ENCODE measurements at regions not wholly inside any gene's neighbourhood (a gene's known extent, or its start where the extent isn't known, plus 50 kb on each side); places are given as distances from the start of the nearest gene placed in this dataset.

- DNase-seq: no peak
Observed at GRCh38 chr15:97053635-97054034, 723.1 kb downstream of the NR2F2 start.

- no peak for DNase-seq
Observed at GRCh38 chr15:97057503-97057902, 727.0 kb downstream of the NR2F2 start.

- DNase-seq: no peak
Observed at GRCh38 chr15:97059281-97059680, 728.8 kb downstream of the NR2F2 start.

- no peak for DNase-seq
Observed at GRCh38 chr15:97061392-97061791, 730.9 kb downstream of the NR2F2 start.

GRCh38 chr15:97071668-97072067 lies 741.2 kb downstream of the NR2F2 start:
- no peak for DNase-seq

- DNase-seq: no peak
Observed at GRCh38 chr15:97072545-97072944, 742.0 kb downstream of the NR2F2 start.

- no peak for DNase-seq
Observed at GRCh38 chr15:97076011-97076410, 745.5 kb downstream of the NR2F2 start.

- DNase-seq: no peak
Observed at GRCh38 chr15:97077975-97078374, 747.5 kb downstream of the NR2F2 start.

GRCh38 chr15:97078591-97078990 lies 748.1 kb downstream of the NR2F2 start:
- no peak for DNase-seq

GRCh38 chr15:97081666-97082226 lies 751.2 kb downstream of the NR2F2 start:
- no peak for DNase-seq

- DNase-seq: no peak
Observed at GRCh38 chr15:97082830-97083229, 752.3 kb downstream of the NR2F2 start.

- no peak for DNase-seq
Observed at GRCh38 chr15:97084650-97085049, 754.1 kb downstream of the NR2F2 start.

GRCh38 chr15:97085731-97086130 lies 755.2 kb downstream of the NR2F2 start:
- DNase-seq: no peak

GRCh38 chr15:97087006-97087741 lies 756.7 kb downstream of the NR2F2 start:
- DNase-seq: no peak

GRCh38 chr15:97091093-97091492 lies 760.6 kb downstream of the NR2F2 start:
- no peak for DNase-seq

GRCh38 chr15:97092656-97093055 lies 762.2 kb downstream of the NR2F2 start:
- no peak for DNase-seq

GRCh38 chr15:97096303-97096835 lies 765.9 kb downstream of the NR2F2 start:
- DNase-seq: no peak

GRCh38 chr15:97099040-97099439 lies 768.5 kb downstream of the NR2F2 start:
- no peak for DNase-seq

GRCh38 chr15:97101572-97101971 lies 771.1 kb downstream of the NR2F2 start:
- DNase-seq: no peak

GRCh38 chr15:97114900-97115760 lies 784.6 kb downstream of the NR2F2 start:
- DNase-seq: no peak

GRCh38 chr15:97115761-97116070 lies 785.2 kb downstream of the NR2F2 start:
- DNase-seq: no peak

GRCh38 chr15:97124790-97125189 lies 794.3 kb downstream of the NR2F2 start:
- DNase-seq: no peak

- DNase-seq: no peak
Observed at GRCh38 chr15:97126553-97127233, 796.2 kb downstream of the NR2F2 start.

Measured in fibroblast of skin of right biceps (primary cell).